Osteocyte (in vitro differentiated cells): ENCODE measurements at regions not wholly inside any gene's neighbourhood (a gene's known extent, or its start where the extent isn't known, plus 50 kb on each side); places are given as distances from the start of the nearest gene placed in this dataset.

Source experiments
- DNase-seq: peaks from one replicate; pipeline ENCODE4 v3.0.0; 2021; ENCODE audit warnings: mixed read lengths; ENCODE audit not compliant: unreplicated experiment; ENCODE audit errors: extremely low spot score
- H3K27ac Mint-ChIP-seq: one replicate; pipeline ENCODE4 v1.8.0; 2021; ENCODE audit warnings: mild to moderate bottlenecking, mixed read lengths; ENCODE audit not compliant: unreplicated experiment
- H3K27me3 Mint-ChIP-seq: one replicate; pipeline ENCODE4 v1.8.0; 2021; ENCODE audit warnings: mixed read lengths; ENCODE audit not compliant: unreplicated experiment
- H3K36me3 Mint-ChIP-seq: one replicate; pipeline ENCODE4 v1.8.0; 2021; ENCODE audit warnings: mixed read lengths; ENCODE audit not compliant: unreplicated experiment
- H3K4me1 Mint-ChIP-seq: one replicate; pipeline ENCODE4 v1.8.0; 2021; ENCODE audit warnings: mixed read lengths; ENCODE audit not compliant: unreplicated experiment
- H3K4me3 Mint-ChIP-seq: one replicate; pipeline ENCODE4 v1.8.0; 2021; ENCODE audit warnings: mild to moderate bottlenecking, moderate library complexity, mixed read lengths; ENCODE audit not compliant: unreplicated experiment
- H3K9me3 Mint-ChIP-seq: one replicate; pipeline ENCODE4 v1.8.0; 2021; ENCODE audit warnings: mixed read lengths; ENCODE audit not compliant: unreplicated experiment
- TF ChIP-seq, protein P1 (sequence below): fragments of 200-600 bp; sonication (generic); IDR thresholded peaks from 2 replicates; pipeline ENCODE4 v1.5.0; 2021; ENCODE audit warnings: antibody characterized with exemption, mild to moderate bottlenecking, moderate library complexity

DNA sequence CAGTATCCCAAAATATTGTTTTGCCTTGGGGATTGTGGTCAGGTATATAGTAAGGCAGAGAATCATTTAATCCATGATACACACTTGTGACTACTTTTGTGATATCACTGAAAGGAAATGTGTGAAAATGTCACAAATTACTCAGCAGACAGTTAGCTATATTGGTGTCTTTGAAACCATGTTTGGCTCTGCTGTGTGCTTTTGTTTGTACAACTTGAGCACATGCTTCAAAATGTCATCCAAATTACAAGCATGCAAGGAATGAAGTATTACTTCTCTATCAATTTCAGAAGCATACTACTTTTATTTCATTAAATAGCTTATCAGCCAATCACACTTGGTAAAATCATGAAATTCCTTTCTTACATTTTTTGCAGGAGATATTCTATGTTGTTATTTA, 619.0 kb upstream of the AGTR1 start:
- DNase-seq, result no peak
- TF ChIP-seq, protein P1, sequence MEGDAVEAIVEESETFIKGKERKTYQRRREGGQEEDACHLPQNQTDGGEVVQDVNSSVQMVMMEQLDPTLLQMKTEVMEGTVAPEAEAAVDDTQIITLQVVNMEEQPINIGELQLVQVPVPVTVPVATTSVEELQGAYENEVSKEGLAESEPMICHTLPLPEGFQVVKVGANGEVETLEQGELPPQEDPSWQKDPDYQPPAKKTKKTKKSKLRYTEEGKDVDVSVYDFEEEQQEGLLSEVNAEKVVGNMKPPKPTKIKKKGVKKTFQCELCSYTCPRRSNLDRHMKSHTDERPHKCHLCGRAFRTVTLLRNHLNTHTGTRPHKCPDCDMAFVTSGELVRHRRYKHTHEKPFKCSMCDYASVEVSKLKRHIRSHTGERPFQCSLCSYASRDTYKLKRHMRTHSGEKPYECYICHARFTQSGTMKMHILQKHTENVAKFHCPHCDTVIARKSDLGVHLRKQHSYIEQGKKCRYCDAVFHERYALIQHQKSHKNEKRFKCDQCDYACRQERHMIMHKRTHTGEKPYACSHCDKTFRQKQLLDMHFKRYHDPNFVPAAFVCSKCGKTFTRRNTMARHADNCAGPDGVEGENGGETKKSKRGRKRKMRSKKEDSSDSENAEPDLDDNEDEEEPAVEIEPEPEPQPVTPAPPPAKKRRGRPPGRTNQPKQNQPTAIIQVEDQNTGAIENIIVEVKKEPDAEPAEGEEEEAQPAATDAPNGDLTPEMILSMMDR, result no peak
- H3K27ac Mint-ChIP-seq, result no peak overlapping the region
- H3K4me3 Mint-ChIP-seq, result no peak overlapping the region
- H3K27me3 Mint-ChIP-seq, result no peaks in the 10 kb centered on the region
- peaks cover 21% of the 10 kb centered on the region for H3K4me1 Mint-ChIP-seq
- no peaks in the 10 kb centered on the region for H3K36me3 Mint-ChIP-seq
- H3K9me3 Mint-ChIP-seq, result no peaks in the 10 kb centered on the region

DNA sequence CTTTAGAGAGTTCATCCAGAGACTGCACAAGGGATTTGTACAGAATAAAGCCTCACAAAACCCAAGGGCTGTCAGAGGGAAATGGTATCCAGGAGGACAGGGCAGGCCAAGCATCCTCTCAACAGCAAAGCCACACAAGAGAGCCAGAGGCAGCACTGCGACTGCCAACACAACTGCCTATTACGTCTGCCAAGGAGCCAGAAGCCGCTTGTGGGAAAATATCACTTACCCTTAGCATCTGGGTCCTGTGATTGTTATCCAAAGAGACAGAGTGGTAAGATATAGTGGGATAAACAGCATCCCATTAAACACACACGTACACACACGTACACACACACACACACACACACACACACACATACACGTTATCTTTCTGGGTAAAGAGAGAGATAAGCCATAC, 618.3 kb upstream of the AGTR1 start:
- Mint-ChIP-seq H3K9me3 (no peaks in the 10 kb centered on the region), H3K36me3 (no peaks in the 10 kb centered on the region), H3K27me3 (no peaks in the 10 kb centered on the region), H3K4me1 (peaks cover 23% of the 10 kb centered on the region), H3K27ac (peak overlapping the region; percentile 7), H3K4me3 (no peak overlapping the region)
- TF ChIP-seq, protein P1, result no peak
- DNase-seq, result no peak

DNA sequence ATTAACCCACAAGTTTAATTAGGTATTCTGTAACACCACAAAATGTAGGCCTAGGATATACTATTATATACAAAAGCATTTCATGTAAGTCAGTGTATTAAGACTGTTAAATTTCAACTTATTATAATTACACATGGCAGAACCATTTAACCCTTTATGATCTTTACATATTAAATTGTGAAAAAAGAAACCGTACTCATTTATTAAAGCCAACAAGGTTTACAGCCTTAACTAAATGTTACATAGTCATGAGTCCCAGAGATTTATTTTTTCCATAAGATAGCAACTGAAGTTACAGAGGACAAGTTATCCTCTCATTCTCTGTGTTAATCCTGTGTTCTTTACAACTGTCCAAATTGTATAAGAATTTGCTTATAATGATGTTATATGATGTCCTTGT, 615.8 kb upstream of the AGTR1 start:
- no peaks in the 10 kb centered on the region for H3K9me3 Mint-ChIP-seq
- peaks cover 22% of the 10 kb centered on the region for H3K4me1 Mint-ChIP-seq
- no peaks in the 10 kb centered on the region for H3K27me3 Mint-ChIP-seq
- TF ChIP-seq, protein P1, result no peak
- no peak overlapping the region for H3K4me3 Mint-ChIP-seq
- DNase-seq, result no peak
- H3K27ac Mint-ChIP-seq, result no peak overlapping the region
- no peaks in the 10 kb centered on the region for H3K36me3 Mint-ChIP-seq

DNA sequence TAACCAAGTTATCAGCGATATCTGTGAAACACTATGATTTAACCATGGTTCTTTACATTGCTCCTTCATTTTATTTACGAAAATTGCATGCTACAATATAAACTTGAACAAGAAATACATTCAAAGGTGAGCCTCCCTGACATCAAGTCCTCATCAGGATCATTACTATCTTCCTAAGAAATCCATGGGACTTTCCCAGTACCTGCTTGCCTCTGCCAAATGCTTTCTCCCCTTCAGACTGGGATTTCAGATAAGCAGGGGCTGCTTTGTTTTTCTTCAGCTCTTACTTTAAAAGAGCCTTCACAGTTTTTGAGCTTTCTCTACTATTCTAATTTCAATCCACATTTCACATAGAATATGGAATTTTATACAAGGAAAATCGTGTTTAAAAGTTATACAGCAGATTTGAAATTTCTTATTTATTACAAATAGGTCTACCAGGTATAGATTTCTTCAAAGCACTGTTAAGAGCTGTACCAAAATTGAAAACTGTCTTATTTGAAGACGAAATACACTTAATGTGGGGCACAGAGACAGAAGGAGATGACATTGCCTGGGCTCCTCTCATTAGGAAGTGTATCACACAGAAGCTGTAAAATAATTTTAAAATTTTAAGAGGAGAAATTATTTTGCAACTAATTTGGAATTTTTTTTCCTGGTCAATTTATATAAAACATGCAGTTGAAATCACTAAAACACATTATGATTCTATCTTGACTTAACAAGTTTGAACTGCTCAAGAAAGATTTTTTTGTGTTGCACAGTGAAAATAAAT, 615.0 kb upstream of the AGTR1 start:
- Mint-ChIP-seq H3K4me3 (no peak overlapping the region), H3K36me3 (no peaks in the 10 kb centered on the region), H3K4me1 (peaks cover 20% of the 10 kb centered on the region), H3K27me3 (no peaks in the 10 kb centered on the region), H3K9me3 (no peaks in the 10 kb centered on the region), H3K27ac (no peak overlapping the region)
- TF ChIP-seq, protein P1, result no peak
- DNase-seq, result no peak

DNA sequence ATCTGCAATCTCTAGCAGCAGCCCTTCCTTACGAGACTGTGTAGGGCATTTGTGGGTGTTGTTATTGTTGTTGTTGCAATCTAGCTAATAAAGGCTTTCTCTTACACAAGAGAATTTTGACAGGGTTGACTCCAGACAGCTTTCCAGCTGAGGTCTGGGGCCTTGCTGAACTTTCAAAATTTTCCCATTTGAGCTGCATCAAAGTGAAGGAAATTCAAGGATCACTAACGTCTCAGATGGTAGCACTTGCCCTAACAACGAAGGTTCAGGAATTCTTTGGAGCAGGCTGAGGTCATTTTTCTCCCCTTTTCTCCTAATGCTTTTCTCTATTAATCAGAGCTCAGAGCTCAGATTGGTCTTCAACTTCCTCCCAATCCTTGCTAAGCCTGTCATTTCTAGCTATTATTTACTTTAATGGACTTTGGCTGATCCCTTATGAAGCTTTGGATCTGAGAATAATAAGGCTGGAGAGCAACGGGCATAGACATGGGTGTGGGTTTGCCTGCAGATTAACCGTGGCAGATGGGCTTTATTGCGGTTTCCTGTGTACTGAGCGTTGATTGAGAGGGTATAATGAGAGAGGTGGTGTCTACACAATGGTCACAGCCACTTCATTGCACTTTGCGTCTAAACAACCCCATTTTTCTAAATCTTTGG, 614.0 kb upstream of the AGTR1 start:
- no peaks in the 10 kb centered on the region for H3K9me3 Mint-ChIP-seq
- H3K4me3 Mint-ChIP-seq, result no peak overlapping the region
- H3K27me3 Mint-ChIP-seq, result no peaks in the 10 kb centered on the region
- H3K36me3 Mint-ChIP-seq, result no peaks in the 10 kb centered on the region
- H3K27ac Mint-ChIP-seq, result no peak overlapping the region
- peaks cover 13% of the 10 kb centered on the region for H3K4me1 Mint-ChIP-seq
- TF ChIP-seq, protein P1, result no peak
- no peak for DNase-seq
